H1 (cell line): ENCODE measurements at regions not wholly inside any gene's neighbourhood (a gene's known extent, or its start where the extent isn't known, plus 50 kb on each side); places are given as distances from the start of the nearest gene placed in this dataset.

Source experiments
- CTCF ChIA-PET: fragments of 300-600 bp; sonication (Branson Sonifier 250); formaldehyde crosslinking; loops from one replicate; lab custom pipeline; 2021; ENCODE audit not compliant: partially characterized antibody; lab: Charles Lee
- POLR2A ChIA-PET: fragments of 300-600 bp; sonication (Branson Sonifier 250); formaldehyde crosslinking; loops from one replicate; lab custom pipeline; 2021; ENCODE audit warnings: inconsistent platforms; ENCODE audit not compliant: partially characterized antibody; lab: Charles Lee
- DNase-seq, 2 experiments: peaks; one replicate each; pipeline versions ENCODE4 v3.0.0 to v3.0.0-alpha.2; 2010 to 2022; ENCODE audit warnings: low spot score in 2 of 2, low read depth in 1 of 2, mixed read lengths in 1 of 2
- FAIRE-seq: peaks from 2 replicates; lab custom pipeline; 2011; peaks lifted over from hg19 to GRCh38; lab: Jason Lieb, UNC
- H2AFZ ChIP-seq: 2 replicates; pipeline ENCODE4 v1.8.1; 2012; ENCODE audit warnings: low read length, inconsistent platforms
- H2AK5ac ChIP-seq: 2 replicates; pipeline ENCODE4 v1.6.1; 2013; ENCODE audit warnings: low read depth, low read length
- H2BK120ac ChIP-seq: replicated peaks from 2 replicates; pipeline ENCODE3; 2013; ENCODE audit warnings: low read depth, low read length, inconsistent platforms
- H2BK12ac ChIP-seq: 2 replicates; pipeline ENCODE4 v1.6.1; 2013; ENCODE audit warnings: low read depth, low read length
- H2BK15ac ChIP-seq: 2 replicates; pipeline ENCODE4 v1.6.1; 2013; ENCODE audit warnings: low read length
- H2BK20ac ChIP-seq: 2 replicates; pipeline ENCODE4 v1.6.1; 2013; ENCODE audit warnings: low read length
- H2BK5ac ChIP-seq: 2 replicates; pipeline ENCODE4 v1.6.1; 2013; ENCODE audit warnings: low read depth, low read length
- H3K14ac ChIP-seq: 2 replicates; pipeline ENCODE4 v1.6.1; 2013; ENCODE audit warnings: inconsistent platforms; ENCODE audit not compliant: insufficient read length
- H3K18ac ChIP-seq: 2 replicates; pipeline ENCODE4 v1.6.1; 2013; ENCODE audit warnings: low read length; ENCODE audit errors: extremely low read depth
- H3K23ac ChIP-seq: 2 replicates; pipeline ENCODE4 v1.6.1; 2013; ENCODE audit warnings: inconsistent platforms; ENCODE audit not compliant: insufficient read length
- H3K23me2 ChIP-seq: 2 replicates; pipeline ENCODE4 v1.6.1; 2013; ENCODE audit warnings: low read depth, low read length
- H3K27ac ChIP-seq: 2 replicates; pipeline ENCODE4 v1.6.1; 2011; ENCODE audit warnings: low read depth, low read length, inconsistent platforms
- H3K27me3 ChIP-seq, 4 experiments: replicated peaks in 1 of 4; 1 replicate in 1 of 4; 2 replicates in 3 of 4; pipeline versions ENCODE4 v1.6.1 to v1.8.1; 2011 to 2013; ENCODE audit warnings: low read length in 3 of 4, mild to moderate bottlenecking in 3 of 4, inconsistent platforms in 2 of 4, mixed read lengths in 2 of 4, moderate library complexity in 1 of 4; ENCODE audit not compliant: control insufficient read depth in 3 of 4, insufficient read depth in 3 of 4; ENCODE audit errors: extremely low read depth in 1 of 4
- H3K36me3 ChIP-seq, 4 experiments: 2 replicates each; pipeline versions ENCODE4 v1.6.1 to v1.8.1; 2011 to 2013; ENCODE audit warnings: mild to moderate bottlenecking in 4 of 4, low read length in 3 of 4, moderate library complexity in 2 of 4, control low read depth in 1 of 4, inconsistent platforms in 1 of 4; ENCODE audit not compliant: insufficient read depth in 4 of 4, control insufficient read depth in 2 of 4
- H3K4ac ChIP-seq: replicated peaks from 2 replicates; pipeline ENCODE3; 2013; ENCODE audit warnings: low read length, low read depth, mixed read lengths, inconsistent platforms; ENCODE audit not compliant: insufficient read length
- H3K4me1 ChIP-seq, 4 experiments: replicated peaks in 1 of 4; 1 replicate in 1 of 4; 2 replicates in 3 of 4; pipeline versions ENCODE4 v1.6.1 to v1.8.1; 2011 to 2013; ENCODE audit warnings: low read length in 3 of 4, inconsistent platforms in 2 of 4, mixed read lengths in 1 of 4; ENCODE audit not compliant: insufficient read depth in 4 of 4, control insufficient read depth in 3 of 4
- H3K4me2 ChIP-seq, 2 experiments: 2 replicates each; pipeline versions ENCODE4 v1.6.1 to v1.8.1; 2011 to 2013; ENCODE audit warnings: low read depth in 2 of 2, low read length in 2 of 2, control low read depth in 1 of 2, inconsistent platforms in 1 of 2, mild to moderate bottlenecking in 1 of 2; ENCODE audit not compliant: insufficient read depth in 1 of 2
- H3K4me3 ChIP-seq, 4 experiments: fragments of 200-600, 300-600 bp in 1 of 4; sonication (generic), shearing (Covaris generic), sonication (Bioruptor Twin) in 1 of 4; 2 replicates each; pipeline versions ENCODE4 v1.5.1 to v1.8.1; 2011 to 2016; ENCODE audit warnings: low read length in 4 of 4, low read depth in 3 of 4, control low read depth in 2 of 4, inconsistent platforms in 2 of 4, mild to moderate bottlenecking in 2 of 4, mixed read lengths in 1 of 4, moderate library complexity in 1 of 4; ENCODE audit not compliant: insufficient read depth in 2 of 4; ENCODE audit errors: extremely low read depth in 1 of 4
- H3K56ac ChIP-seq: replicated peaks from 2 replicates; pipeline ENCODE3; 2013; ENCODE audit warnings: low read depth, mild to moderate bottlenecking, mixed read lengths, low read length, inconsistent platforms; ENCODE audit not compliant: insufficient read length
- H3K79me1 ChIP-seq: 2 replicates; pipeline ENCODE4 v1.6.1; 2013; ENCODE audit warnings: low read depth, low read length, control low read depth
- H3K79me2 ChIP-seq, 2 experiments: 2 replicates each; pipeline versions ENCODE4 v1.6.1 to v1.8.1; 2012 to 2013; ENCODE audit warnings: low read length in 2 of 2, mild to moderate bottlenecking in 2 of 2, inconsistent platforms in 1 of 2; ENCODE audit not compliant: insufficient read depth in 2 of 2, control insufficient read depth in 1 of 2
- H3K9ac ChIP-seq, 4 experiments: replicated peaks in 1 of 4; 1 replicate in 1 of 4; 2 replicates in 3 of 4; pipeline versions ENCODE4 v1.6.1 to v1.8.1; 2011 to 2013; ENCODE audit warnings: low read depth in 3 of 4, low read length in 3 of 4, control low read depth in 2 of 4, mild to moderate bottlenecking in 2 of 4, moderate library complexity in 2 of 4, inconsistent platforms in 1 of 4; ENCODE audit errors: extremely low read depth in 1 of 4
- H3K9me3 ChIP-seq, 2 experiments: 2 replicates each; pipeline versions ENCODE4 v1.6.1 to v1.8.1; 2012 to 2013; ENCODE audit warnings: mild to moderate bottlenecking in 2 of 2, moderate library complexity in 2 of 2, control low read depth in 1 of 2, inconsistent platforms in 1 of 2, low read depth in 1 of 2, low read length in 1 of 2, mixed read lengths in 1 of 2; ENCODE audit not compliant: insufficient read depth in 2 of 2
- H4K20me1 ChIP-seq, 2 experiments: replicated peaks in 1 of 2; 2 replicates each; pipeline versions ENCODE3 to v1.8.1; 2011 to 2013; ENCODE audit warnings: inconsistent platforms in 2 of 2, low read length in 2 of 2, mild to moderate bottlenecking in 1 of 2; ENCODE audit not compliant: insufficient read depth in 2 of 2, control insufficient read depth in 1 of 2
- H4K5ac ChIP-seq: 2 replicates; pipeline ENCODE4 v1.6.1; 2013; ENCODE audit warnings: low read length, low read depth, mixed read lengths, inconsistent platforms; ENCODE audit not compliant: insufficient read length
- H4K8ac ChIP-seq: 2 replicates; pipeline ENCODE4 v1.8.0; 2013; ENCODE audit warnings: mild to moderate bottlenecking, moderate library complexity, low read length, inconsistent platforms; ENCODE audit not compliant: insufficient read depth; ENCODE audit errors: extremely low read depth
- H4K91ac ChIP-seq: replicated peaks from 2 replicates; pipeline ENCODE3; 2013; ENCODE audit warnings: low read length, mixed read lengths, inconsistent platforms; ENCODE audit not compliant: insufficient read length
- BCL11A ChIP-seq, 2 experiments: IDR thresholded peaks; one replicate each; pipeline ENCODE4 v1.6.1; 2011; ENCODE audit warnings: low read depth in 2 of 2, low read length in 2 of 2, mild to moderate bottlenecking in 2 of 2
- SIN3A ChIP-seq, 2 experiments: IDR thresholded peaks in 1 of 2; conservative IDR thresholded peaks in 1 of 2; 2 replicates each; pipeline ENCODE4 v1.6.1; 2011 to 2012; ENCODE audit warnings: low read length in 2 of 2, improper control_type of control experiment in 1 of 2, low read depth in 1 of 2, mild to moderate bottlenecking in 1 of 2
- WGBS, 2 experiments: shearing (Covaris generic) in 1 of 2; methylation state at CpG; one replicate each; pipeline versions ENCODE4 v1.1.6 to v1.1.7; 2013 to 2015; ENCODE audit warnings: low lambda C conversion rate in 2 of 2, mixed read lengths in 2 of 2, inconsistent platforms in 1 of 2, low coverage in 1 of 2, missing lambda C conversion rate in 1 of 2; ENCODE audit not compliant: insufficient replicate concordance in 2 of 2, insufficient coverage in 1 of 2, insufficient read length in 1 of 2; ENCODE audit errors: extremely low coverage in 1 of 2, missing lambda C conversion rate in 1 of 2; 5-methylcytosine and 5-hydroxymethylcytosine counted together

- WGBS, 2 experiments: 77% methylated on average over 4 of the region's 4 CpGs; no CpG with 5 or more reads in 1 of the 2 experiments
- H3K4me1 ChIP-seq: no peaks in the 10 kb centered on the region
- no peaks in the 10 kb centered on the region for H3K79me1 ChIP-seq
- POLR2A ChIA-PET: interaction anchor here (0.5 to 0.6 kb wide), 2 partner anchors 121 to 1687 kb away, joined by 3 to 4 read pairs; no protein-coding TSS in a partner anchor
- H3K23ac ChIP-seq: no peak overlapping the region
- 0 out of 4 replicates have a peak, but pooled peaks of 1 of the 2 experiments have one; percentile 31 for TF ChIP-seq SIN3A (conservative IDR thresholded peaks at IDR 0.05 in 1 of 2, IDR thresholded peaks at IDR 0.05 in 1 of 2; ENCODE audit: low read depth in 1 of 2, low read length in 2 of 2)
- TF ChIP-seq BCL11A (IDR thresholded peaks at IDR 0.05; ENCODE audit: low read depth in 2 of 2, low read length in 2 of 2): no peak
- peaks cover 0 to 6% (median 0%) of the 10 kb centered on the region in 4 experiments; a peak in 1 of 8 replicates for H3K36me3 ChIP-seq
- no peaks in the 10 kb centered on the region for H3K79me2 ChIP-seq
- no peak overlapping the region for H2BK5ac ChIP-seq
- no peaks in the 10 kb centered on the region for H4K20me1 ChIP-seq
- H3K56ac ChIP-seq: no peak overlapping the region
- CTCF ChIA-PET: interaction anchor here (0.7 to 1.6 kb wide), 2 partner anchors 9 to 403 kb away, joined by 3 to 4 read pairs; no protein-coding TSS in a partner anchor
- no peak overlapping the region for H4K5ac ChIP-seq
- H3K4me2 ChIP-seq: no peak overlapping the region
- H2AFZ ChIP-seq: no peak overlapping the region
- H3K23me2 ChIP-seq: no peaks in the 10 kb centered on the region
- no peak overlapping the region for H2BK15ac ChIP-seq
- FAIRE-seq (no peak), DNase-seq (no peak)
- H2BK12ac ChIP-seq: no peak overlapping the region
- H3K4ac ChIP-seq: no peak overlapping the region
- no peak overlapping the region for H3K9ac ChIP-seq
- H3K4me3 ChIP-seq: no peak overlapping the region
- H3K27me3 ChIP-seq: no peaks in the 10 kb centered on the region
- H2AK5ac ChIP-seq: no peak overlapping the region
- H3K18ac ChIP-seq: no peak overlapping the region
- H2BK20ac ChIP-seq: no peak overlapping the region
- no peak overlapping the region for H2BK120ac ChIP-seq
- H3K14ac ChIP-seq: no peak overlapping the region
- peaks cover 7 to 8% of the 10 kb centered on the region in 2 experiments; a peak in 3 of 4 replicates for H3K9me3 ChIP-seq
- no peak overlapping the region for H3K27ac ChIP-seq
- H4K8ac ChIP-seq: no peak overlapping the region
- H4K91ac ChIP-seq: no peak overlapping the region
Observed at GRCh38 chr16:13471036-13471435, 448.9 kb upstream of the ERCC4 start.
